COLO829 (cell line): ENCODE measurements at regions not wholly inside any gene's neighbourhood (a gene's known extent, or its start where the extent isn't known, plus 50 kb on each side); places are given as distances from the start of the nearest gene placed in this dataset.
"Not testable (repeated sequence)": the region's sequence is repeated elsewhere in the genome, so short reads cannot be mapped to it uniquely, and the experiment has no call there.

Experiments
- DNase-seq: peaks from one replicate; pipeline ENCODE4 v3.0.0; 2012; ENCODE audit warnings: low spot score

DNA sequence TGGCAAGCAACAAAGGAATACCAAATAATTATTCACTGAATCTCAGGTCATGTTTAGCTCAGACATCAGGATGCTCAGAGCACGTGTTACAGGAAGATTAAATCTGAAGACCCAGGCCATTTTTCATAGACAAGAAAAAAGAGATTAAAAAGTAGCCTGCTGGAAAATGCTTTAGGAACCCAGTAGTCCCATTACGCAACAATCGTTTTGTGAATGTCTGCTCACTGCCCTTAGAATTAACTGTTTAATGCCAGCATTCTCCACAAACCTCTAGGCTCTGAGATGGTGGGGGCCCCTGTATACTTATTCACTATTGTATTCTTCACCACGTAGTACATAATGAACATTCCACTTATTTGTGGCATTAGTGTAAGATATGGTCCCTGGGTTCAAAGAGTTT lies 154.6 kb upstream of the NYAP2 start:
- DNase-seq = no peak

DNA sequence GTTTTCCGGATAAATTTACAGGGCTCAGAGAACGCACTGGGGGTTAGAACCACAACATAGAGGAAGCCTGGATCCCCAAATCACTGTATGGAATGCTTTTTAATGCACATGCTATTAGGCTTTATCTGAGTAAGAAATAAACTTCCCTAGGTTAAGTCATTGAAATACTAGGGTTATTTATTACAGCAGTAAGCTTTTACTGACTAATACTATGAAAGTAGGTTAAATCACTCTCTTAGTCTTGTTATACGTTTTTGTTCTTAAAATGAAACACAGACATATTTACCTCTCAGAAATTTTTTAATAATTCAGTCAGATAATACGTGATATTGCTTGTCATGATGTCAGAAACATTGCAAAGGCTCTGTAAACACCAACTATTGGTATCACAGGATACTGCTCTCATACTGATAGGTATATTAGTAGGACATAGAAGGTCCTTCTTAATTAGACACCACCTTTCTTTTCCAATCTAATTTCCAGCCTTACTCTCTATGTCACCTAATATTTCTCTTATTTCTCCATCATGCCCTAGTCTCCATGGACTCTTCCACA lies 162.7 kb upstream of the NYAP2 start:
- no peak for DNase-seq

GRCh38 chr2:225233234-225233633 lies 166.3 kb upstream of the NYAP2 start:
- no peak for DNase-seq

DNA sequence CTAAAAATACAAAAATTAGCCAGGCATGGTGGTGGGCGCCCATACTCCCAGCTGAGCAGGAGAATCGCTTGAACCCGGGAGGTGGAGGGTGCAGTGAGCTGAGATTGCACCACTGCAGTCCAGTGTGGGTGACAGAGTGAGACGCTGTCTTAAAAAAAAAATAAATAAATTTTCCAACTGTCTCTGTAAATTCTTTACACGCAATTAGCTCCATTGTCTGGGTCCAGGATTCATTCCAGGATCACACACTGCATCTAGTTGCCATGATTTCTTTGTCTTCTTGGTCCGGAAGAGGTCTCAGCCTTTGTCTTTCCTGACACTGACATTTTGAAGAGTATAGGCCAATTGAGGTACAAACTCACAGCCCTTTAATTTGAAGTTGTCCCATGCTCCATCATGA lies 167.6 kb upstream of the NYAP2 start:
- DNase-seq = no peak

DNA sequence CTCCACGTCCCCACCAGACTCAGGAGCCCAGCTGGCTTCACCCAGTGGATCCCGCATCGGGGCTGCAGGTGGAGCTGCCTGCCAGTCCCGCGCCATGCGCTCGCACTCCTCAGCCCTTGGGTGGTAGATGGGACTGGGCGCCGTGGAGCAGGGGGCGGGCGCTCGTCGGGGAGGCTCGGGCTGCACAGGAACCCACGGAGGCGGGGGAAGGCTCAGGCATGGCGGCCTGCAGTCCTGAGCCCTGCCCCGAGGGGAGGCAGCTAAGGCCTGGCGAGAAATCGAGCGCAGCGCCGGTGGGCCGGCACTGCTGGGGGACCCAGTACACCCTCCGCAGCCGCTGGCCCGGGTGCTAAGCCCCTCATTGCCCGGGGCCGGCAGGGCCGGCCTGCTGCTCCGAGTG lies 170.2 kb upstream of the NYAP2 start:
- DNase-seq = not testable (repeated sequence)

DNA sequence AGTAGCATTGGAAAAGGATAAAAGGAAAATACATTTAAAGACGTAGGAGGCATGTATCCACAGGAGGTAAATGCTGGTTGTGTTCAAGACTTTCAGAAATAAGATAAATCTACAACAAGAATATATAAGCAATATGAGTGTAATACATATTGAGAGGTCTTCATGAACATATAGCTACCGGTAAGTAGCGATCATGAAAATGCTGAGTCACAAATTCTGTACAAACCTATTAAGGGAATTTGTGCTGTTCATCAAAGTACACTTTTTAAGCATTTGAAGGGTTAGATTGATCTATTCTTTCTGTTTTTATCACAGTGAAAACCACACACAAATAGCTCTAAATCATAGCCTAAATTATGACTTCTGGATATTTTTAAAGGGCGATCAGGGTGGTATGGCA lies 173.1 kb upstream of the NYAP2 start:
- no peak for DNase-seq

GRCh38 chr2:225223301-225223700 lies 176.2 kb upstream of the NYAP2 start:
- no peak for DNase-seq

GRCh38 chr2:225207471-225207870 lies 165.2 kb upstream of the DOCK10 start:
- no peak for DNase-seq

DNA sequence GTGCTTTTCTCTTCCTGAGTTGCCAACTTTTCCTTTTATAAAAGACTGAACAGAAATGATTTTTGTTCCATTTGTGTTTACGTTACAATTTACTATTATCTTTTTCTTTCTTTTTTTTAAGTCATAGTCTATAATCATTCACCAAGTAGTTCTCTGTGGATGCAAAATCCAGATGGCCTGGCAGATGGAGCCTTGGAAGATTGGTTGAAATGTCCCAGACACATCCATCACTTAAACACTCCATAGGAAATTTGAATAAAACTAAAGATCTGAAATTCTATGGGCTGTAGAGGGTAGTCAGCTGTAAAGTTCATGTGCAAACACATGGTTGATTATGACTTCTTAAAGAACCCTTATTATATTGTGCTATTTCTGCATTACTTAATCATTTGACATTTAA lies 164.8 kb upstream of the DOCK10 start:
- no peak for DNase-seq

GRCh38 chr2:225196579-225196978 lies 154.3 kb upstream of the DOCK10 start:
- no peak for DNase-seq

DNA sequence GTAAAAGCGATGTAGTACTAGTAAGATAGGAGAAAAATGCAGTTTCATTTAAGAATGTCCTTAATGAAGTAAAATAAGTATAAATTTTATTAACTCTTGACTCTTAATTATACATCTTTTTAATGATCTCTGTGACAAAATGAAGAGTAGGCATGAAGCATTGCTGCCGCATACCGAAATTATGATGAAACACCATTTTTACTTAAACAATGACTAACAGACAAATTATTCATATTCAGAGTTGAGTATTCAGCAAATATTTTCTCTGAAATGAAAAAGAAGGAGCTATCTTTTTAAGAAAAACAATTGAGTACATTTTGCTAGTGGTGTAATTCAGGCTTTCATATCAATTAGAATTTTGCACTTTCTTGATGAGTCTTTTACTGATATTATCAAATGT lies 150.6 kb upstream of the DOCK10 start:
- no peak for DNase-seq

DNA sequence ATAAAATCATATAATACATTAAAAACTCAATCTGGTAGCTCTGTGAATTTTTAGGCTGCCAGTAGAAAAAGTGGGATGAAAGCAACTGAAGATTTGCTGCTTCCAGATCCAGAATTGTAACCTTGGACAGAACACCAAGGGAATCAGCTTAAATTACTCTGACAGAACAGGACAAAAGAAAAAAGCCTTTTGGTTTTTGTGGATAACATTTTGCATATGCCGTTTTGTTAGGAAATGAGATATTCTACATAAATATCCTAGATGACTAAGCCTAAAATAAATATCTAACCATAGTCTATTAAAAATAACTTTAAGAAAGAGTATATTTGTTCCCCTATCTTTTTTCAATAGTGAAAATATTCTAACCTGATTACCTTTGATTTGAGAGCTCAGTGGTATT lies 148.7 kb upstream of the DOCK10 start:
- DNase-seq = no peak

- DNase-seq = no peak
Observed at GRCh38 chr2:225184948-225185347, 142.7 kb upstream of the DOCK10 start.

DNA sequence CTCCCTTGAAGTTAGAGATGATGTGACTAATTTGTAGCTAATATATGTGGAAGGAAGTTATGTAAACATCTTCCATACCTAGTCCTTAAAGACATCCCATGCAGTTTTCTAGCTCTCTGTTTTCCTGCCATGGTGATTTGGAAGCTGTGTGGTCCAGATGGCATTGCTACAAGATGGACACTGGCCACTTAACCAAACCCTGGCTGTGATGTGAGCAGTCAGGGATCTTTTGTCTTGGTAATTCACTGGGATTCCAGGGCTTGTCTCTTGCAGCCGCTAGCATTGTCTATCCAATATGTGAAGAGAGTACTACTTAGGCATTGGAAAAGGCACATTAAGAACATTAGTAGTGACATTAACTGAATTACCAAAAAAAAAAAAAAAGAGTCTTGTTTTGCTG lies 139.9 kb upstream of the DOCK10 start:
- no peak for DNase-seq

GRCh38 chr2:225177098-225177497 lies 134.8 kb upstream of the DOCK10 start:
- peak; percentile 8 for DNase-seq

DNA sequence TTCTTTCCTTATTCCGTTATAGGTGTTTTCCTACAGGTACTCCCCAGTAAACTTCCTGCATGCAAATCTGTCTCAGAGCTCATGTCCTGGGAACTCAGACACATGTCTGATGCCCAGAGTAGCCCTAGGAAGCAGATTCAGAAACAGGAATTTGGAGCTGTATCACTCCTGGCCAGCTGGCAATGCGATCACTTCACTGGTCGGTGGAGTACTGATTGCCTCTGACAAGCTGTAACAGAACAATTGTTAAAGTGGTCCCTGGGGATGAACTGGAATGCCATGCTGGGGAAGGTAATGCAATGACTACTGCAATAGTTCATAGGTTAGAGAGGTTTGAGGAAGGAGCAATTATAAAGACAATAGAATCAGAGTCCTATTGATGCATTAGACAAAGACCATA lies 131.6 kb upstream of the DOCK10 start:
- DNase-seq = no peak

DNA sequence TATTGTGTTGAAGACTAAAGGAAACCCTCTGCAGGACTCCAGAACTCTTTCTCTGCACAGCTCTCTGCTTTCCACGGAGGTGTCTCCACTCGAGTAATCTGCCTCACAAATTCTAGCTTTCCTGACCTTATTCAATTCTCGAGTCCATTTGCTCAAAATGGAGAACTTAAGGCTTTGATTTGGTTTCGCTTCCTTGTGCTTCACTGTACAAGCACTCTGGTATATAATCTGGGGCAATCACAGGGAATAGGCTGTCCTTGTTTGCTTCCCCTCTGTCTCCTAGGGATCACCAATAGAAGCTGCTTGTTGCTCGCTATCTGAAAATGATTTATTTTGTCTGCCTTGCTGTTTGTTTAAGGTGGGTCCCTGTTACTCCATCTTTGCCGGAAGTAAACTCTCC lies 129.1 kb upstream of the DOCK10 start:
- DNase-seq = no peak

DNA sequence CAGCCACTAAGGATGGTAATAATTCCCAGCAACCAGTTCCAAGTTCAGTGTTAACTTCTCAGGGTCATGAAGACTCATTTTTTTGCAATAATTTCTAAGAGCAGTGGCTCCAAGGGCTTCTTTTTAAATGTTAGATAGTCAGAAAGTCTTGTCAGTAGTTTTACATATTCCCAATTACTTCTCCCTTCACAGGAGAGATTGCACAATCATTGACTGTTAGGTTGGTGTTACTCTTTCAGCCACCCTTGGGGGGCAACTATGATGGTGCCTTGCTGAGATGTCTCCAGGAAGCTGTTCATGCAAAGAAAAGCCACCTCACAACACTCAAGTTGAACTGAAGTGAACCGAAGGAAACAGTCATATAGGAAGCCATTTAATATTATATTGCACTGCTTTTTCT lies 127.9 kb upstream of the DOCK10 start:
- DNase-seq = no peak

GRCh38 chr2:225169396-225169795 lies 127.1 kb upstream of the DOCK10 start:
- no peak for DNase-seq

DNA sequence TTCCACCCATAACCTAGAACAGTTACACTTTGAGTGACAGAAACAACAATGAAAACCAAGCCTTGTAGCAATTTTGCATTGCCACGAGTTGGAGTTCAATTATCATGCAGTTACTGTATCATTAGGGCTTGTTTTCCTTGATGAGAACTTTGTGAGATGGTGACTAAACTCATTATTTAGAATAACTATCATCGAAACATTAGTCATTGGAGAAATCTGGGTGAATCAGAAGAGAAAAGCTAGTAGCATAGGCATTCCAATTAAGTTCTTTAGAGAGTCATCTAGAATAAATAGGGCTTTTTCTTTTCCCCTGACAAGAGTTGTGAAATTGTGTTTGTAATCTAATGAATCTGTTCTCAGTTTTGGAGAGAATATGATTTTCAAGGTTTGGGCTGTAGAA lies 122.8 kb upstream of the DOCK10 start:
- no peak for DNase-seq

DNA sequence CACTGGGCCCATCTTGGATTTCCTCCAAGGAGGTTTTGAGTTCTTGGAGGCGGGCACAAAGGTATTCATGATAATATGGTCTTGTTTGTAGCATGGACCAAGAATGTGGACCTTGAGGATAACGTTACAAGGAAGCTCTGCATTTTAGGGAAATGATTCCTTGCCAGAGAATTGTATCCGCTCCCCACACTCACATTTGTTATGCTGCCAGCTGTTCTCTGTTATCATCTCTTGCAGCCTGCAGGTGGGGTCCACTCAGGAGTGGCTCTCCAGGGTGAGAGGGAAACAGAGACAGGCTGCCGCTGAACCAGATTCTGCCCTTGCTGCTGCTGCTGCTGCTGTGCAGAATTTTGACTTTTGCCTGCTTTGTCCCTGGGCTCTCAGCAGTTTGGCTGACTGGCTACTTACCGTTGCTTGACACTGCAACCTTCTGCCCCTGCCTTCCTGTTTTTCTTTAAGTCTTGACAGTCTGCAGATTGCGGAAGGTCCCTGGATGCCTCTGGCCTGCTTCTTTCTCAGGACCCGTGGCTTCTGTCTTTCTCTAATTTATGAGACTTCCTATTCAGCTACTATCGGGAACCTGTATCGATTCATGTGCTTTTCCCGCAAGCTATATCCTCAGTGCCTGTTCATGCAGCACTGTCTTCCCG lies 122.3 kb upstream of the DOCK10 start:
- DNase-seq = no peak

DNA sequence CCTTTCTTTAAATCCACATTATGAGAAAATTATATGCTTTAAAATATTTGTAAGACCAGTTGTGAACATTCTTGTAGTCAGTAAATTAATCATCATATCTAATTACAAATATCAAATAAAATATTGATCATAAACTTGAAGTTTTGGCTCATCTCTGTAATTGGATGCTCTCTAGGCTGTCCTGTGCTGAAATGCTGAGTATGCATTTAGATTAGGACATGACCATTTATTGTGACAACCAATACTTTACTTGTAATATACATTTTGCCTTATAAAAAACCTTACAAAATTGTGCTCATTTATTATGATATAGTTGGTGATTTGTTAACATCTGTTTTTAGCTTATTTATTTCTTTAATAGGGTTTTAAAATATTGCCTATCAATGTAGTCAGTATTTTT lies 116.1 kb upstream of the DOCK10 start:
- no peak for DNase-seq

DNA sequence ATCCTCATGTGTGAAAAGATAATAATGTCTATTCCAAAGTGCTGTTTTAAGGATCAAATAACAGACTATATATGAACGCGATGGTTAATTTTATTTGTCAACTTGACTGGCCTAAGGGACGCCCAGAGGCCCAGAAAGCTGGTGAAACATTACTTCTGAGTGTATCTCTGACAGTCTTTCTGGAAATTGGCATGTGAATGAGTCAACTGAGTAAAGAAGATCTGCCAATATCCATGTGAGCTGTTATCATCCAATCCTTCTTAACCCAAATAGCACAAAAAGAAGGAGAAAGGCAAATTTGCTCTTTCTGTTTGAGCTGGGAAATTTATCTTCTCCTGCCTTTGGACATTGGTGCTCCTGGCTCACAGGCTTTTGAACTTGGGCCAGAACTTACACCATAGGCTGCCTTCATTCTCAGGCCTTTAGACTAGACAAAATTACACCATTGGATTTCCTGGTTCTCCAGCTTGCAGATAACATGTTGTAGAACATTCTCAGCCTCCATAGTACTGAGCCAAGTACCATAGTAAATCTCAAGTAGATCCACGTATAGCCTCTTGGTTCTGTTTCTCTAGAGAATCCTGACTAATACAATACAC lies 114.7 kb upstream of the DOCK10 start:
- no peak for DNase-seq

DNA sequence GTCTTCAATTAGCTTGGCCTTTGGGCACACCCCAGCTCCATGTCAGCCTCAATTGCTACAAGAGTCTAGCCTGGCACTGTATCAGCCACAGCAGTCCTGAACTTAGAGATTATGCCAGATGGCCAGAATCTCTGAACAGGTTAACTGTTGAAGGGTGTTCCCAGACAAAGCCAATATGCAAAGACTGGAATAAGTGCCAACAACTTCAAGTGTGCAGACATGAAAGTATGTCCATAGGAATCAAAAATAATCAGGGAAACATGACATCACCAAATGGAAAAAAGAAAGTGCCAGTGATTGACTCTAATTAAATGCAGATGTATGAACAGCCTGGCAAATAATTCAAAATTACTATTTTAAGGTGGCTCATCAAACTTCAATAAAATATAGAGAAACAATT lies 98.5 kb upstream of the DOCK10 start:
- DNase-seq = no peak
